HFFc6 (cell line): ENCODE measurements at regions not wholly inside any gene's neighbourhood (a gene's known extent, or its start where the extent isn't known, plus 50 kb on each side); places are given as distances from the start of the nearest gene placed in this dataset.
"Not testable (repeated sequence)": the region's sequence is repeated elsewhere in the genome, so short reads cannot be mapped to it uniquely, and the experiment has no call there.

Source experiments
- DNase-seq: peaks from one replicate; pipeline ENCODE4 v3.0.0-alpha.2; 2018
- H3K27ac Mint-ChIP-seq: 2 replicates; pipeline ENCODE4 v1.8.0; 2020; ENCODE audit warnings: mild to moderate bottlenecking, mixed read lengths
- H3K27me3 Mint-ChIP-seq: 2 replicates; pipeline ENCODE4 v1.8.0; 2021; ENCODE audit warnings: mild to moderate bottlenecking, moderate library complexity, mixed read lengths; ENCODE audit not compliant: insufficient read depth
- H3K36me3 Mint-ChIP-seq: 2 replicates; pipeline ENCODE4 v1.8.0; 2021; ENCODE audit warnings: low read depth, mixed read lengths
- H3K4me1 Mint-ChIP-seq: 2 replicates; pipeline ENCODE4 v1.8.0; 2020; ENCODE audit warnings: low read depth, mixed read lengths
- H3K4me3 Mint-ChIP-seq: 2 replicates; pipeline ENCODE4 v1.8.0; 2020; ENCODE audit warnings: mild to moderate bottlenecking, moderate library complexity, mixed read lengths
- H3K9me3 Mint-ChIP-seq: 2 replicates; pipeline ENCODE4 v1.8.0; 2020; ENCODE audit warnings: mild to moderate bottlenecking, mixed read lengths
- CTCF ChIP-seq: fragments of 200-600 bp; sonication (generic); IDR thresholded peaks from 2 replicates; pipeline ENCODE4 v1.5.0; 2021; ENCODE audit warnings: antibody characterized with exemption, mild to moderate bottlenecking

- Mint-ChIP-seq H3K36me3 (no peaks in the 10 kb centered on the region), H3K27me3 (peaks cover 2% of the 10 kb centered on the region; the same call in 1 of the 2 replicates), H3K4me1 (no peaks in the 10 kb centered on the region), H3K27ac (no peak overlapping the region), H3K9me3 (peaks cover 58% of the 10 kb centered on the region), H3K4me3 (no peak overlapping the region)
- TF ChIP-seq CTCF: no peak
- no peak for DNase-seq
Observed at GRCh38 chr20:12248481-12248880, 330.8 kb downstream of the BTBD3 start.

DNA sequence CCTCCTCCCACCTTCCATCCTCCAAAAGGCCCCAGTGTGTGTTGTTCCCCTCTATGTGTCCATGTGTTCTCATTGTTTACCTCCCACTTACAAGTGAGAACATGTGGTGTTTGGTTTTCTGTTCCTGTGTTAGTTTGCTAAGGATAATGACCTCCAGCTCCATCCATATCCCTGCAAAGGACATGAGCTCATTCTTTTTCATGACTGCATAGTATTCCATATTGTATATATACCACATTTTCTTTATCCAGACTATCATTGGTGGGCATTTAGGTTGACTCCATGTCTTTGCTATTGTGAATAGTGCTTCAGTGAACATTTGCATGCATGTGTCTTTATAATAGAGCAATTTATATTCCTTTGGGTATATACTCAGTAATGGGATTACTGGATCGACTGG is 333.0 kb downstream of the BTBD3 start:
- H3K9me3 Mint-ChIP-seq: peaks cover 45% of the 10 kb centered on the region
- H3K4me1 Mint-ChIP-seq, H3K36me3 Mint-ChIP-seq, DNase-seq, H3K27me3 Mint-ChIP-seq, H3K4me3 Mint-ChIP-seq, H3K27ac Mint-ChIP-seq: not testable (repeated sequence)

- TF ChIP-seq CTCF: no peak
- H3K27ac Mint-ChIP-seq: no peak overlapping the region
- H3K4me3 Mint-ChIP-seq: no peak overlapping the region
Observed at GRCh38 chr20:12252793-12253192, 335.1 kb downstream of the BTBD3 start.

GRCh38 chr20:12255461-12255970 is 337.8 kb downstream of the BTBD3 start:
- Mint-ChIP-seq H3K27ac (no peak overlapping the region), H3K9me3 (peaks cover 31% of the 10 kb centered on the region), H3K27me3 (peaks cover 2% of the 10 kb centered on the region; the same call in 1 of the 2 replicates), H3K4me3 (no peak overlapping the region), H3K36me3 (no peaks in the 10 kb centered on the region), H3K4me1 (no peaks in the 10 kb centered on the region)
- TF ChIP-seq CTCF: no peak
- DNase-seq: no peak

More at GRCh38 chr20:12252793-12253192, 335.1 kb downstream of the BTBD3 start:
- Mint-ChIP-seq H3K36me3 (no peaks in the 10 kb centered on the region), H3K4me1 (no peaks in the 10 kb centered on the region), H3K9me3 (peaks cover 44% of the 10 kb centered on the region), H3K27me3 (peaks cover 2% of the 10 kb centered on the region; the same call in 1 of the 2 replicates)
- no peak for DNase-seq

- TF ChIP-seq CTCF: no peak
- no peak overlapping the region for H3K4me3 Mint-ChIP-seq
- H3K9me3 Mint-ChIP-seq: peaks cover 25% of the 10 kb centered on the region
- no peaks in the 10 kb centered on the region for H3K36me3 Mint-ChIP-seq
- H3K27me3 Mint-ChIP-seq: no peaks in the 10 kb centered on the region
- no peak overlapping the region for H3K27ac Mint-ChIP-seq
- no peaks in the 10 kb centered on the region for H3K4me1 Mint-ChIP-seq
- no peak for DNase-seq
Observed at GRCh38 chr20:12256806-12257205, 339.1 kb downstream of the BTBD3 start.

- peaks cover 41% of the 10 kb centered on the region for H3K9me3 Mint-ChIP-seq
- H3K4me3 Mint-ChIP-seq: no peak overlapping the region
- no peak for TF ChIP-seq CTCF
- H3K4me1 Mint-ChIP-seq: no peaks in the 10 kb centered on the region
- H3K27ac Mint-ChIP-seq: no peak overlapping the region
- H3K36me3 Mint-ChIP-seq: no peaks in the 10 kb centered on the region; the same call in 1 of the 2 replicates
- DNase-seq: no peak
- H3K27me3 Mint-ChIP-seq: no peaks in the 10 kb centered on the region; the same call in none of the 2 replicates
Observed at GRCh38 chr20:12262747-12263146, 345.1 kb downstream of the BTBD3 start.
